GM18861 (cell line): ENCODE measurements at regions not wholly inside any gene's neighbourhood (a gene's known extent, or its start where the extent isn't known, plus 50 kb on each side); places are given as distances from the start of the nearest gene placed in this dataset.

Experiments
- ATAC-seq: cut with Tn5 transposase; IDR thresholded peaks from one replicate; pipeline ENCODE4 v1.9.1; 2021; ENCODE audit not compliant: unreplicated experiment

GRCh38 chr22:47678048-47678447 is 915.6 kb downstream of the TBC1D22A start:
- no peak for ATAC-seq

- no peak for ATAC-seq
Observed at GRCh38 chr22:47676685-47677084, 914.2 kb downstream of the TBC1D22A start.

GRCh38 chr22:47674600-47674999 is 912.1 kb downstream of the TBC1D22A start:
- no peak for ATAC-seq

DNA sequence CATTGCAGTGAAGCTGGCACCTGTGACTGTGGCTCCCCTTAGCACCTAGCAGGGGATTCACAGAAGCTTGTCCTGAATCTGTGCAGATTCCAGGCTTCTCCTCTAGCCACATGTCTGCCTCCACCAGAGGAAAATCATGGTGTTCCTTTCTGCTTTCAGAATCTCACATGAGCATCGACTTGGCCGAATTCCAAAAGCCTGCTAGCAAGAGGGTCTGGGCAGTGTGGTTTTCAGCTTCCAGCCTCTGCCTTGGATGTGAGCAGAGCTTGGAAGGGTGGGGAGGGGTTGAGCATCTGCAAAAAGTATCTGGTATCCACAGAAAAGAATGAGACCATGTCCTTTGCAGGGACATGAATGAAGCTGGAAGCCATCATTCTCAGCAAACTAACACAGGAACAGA is 911.1 kb downstream of the TBC1D22A start:
- ATAC-seq, result no peak

- ATAC-seq, result no peak
Observed at GRCh38 chr22:47672526-47672925, 910.1 kb downstream of the TBC1D22A start.

DNA sequence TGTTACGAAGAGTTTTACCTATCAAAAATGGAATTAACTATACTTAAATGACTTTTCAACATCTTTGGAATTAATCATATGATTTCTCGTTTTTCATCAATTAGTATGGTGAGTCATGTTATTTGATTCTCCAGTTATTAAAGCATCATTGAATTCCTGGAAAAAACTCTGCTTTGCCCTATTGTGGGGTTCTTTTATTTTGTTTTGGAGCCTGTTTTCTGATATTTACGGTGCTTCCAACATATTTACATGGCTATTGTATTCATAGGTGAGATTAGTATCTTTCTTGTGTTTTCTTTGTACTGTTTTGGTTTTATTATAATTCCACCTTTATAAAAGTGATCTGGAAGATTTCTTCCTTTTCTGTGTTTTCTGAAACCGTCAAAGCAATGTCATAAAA is 902.7 kb downstream of the TBC1D22A start:
- no peak for ATAC-seq

DNA sequence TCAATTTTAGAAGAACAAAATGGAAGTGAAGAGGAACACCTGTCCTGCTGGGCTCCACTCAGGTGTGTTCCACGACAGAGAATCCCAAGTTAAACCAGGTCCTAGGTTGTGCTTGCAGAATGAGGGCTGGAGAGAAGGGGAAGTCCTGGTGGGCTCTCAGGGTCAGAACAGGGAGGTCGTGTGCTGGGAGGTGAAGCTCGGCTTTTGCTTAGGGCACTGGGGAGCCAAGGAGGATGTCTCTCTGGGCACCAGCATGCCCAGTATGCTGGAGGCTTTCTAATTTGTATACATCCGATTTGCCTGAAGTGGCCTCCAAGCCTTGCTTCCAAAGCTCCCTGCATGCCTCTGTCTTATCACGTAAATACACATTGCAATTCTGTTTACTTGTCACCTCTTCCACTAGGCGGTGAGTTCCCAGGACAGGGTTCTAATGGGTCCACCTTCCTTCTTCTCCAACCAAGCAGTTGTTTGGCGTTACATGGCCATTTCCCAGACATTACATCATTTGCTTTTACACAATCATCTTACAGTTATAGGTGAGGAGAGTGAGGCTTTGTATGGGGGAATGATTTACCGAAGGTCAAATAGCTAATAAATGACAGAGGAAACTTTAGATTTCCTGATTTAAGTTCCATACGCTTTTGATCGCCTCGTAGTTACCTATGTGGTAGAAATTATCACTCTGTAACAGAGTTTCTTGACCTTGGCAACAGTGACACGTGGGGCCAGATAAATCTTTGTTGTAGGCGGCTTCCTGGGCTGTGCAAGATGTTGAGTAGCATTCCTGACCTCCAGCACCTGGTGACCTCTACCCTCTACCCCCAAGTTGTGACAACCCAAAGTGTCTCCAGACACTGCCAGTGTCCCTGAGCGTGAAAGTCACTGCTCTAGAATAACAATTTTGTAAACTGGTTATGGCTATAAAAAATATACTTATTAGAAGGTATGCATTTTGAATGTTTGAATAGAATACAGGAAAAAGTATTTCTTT is 901.5 kb downstream of the TBC1D22A start:
- ATAC-seq, result no peak

GRCh38 chr22:47659467-47660223 is 897.2 kb downstream of the TBC1D22A start:
- ATAC-seq, result no peak

GRCh38 chr22:47658182-47658581 is 895.7 kb downstream of the TBC1D22A start:
- no peak for ATAC-seq

DNA sequence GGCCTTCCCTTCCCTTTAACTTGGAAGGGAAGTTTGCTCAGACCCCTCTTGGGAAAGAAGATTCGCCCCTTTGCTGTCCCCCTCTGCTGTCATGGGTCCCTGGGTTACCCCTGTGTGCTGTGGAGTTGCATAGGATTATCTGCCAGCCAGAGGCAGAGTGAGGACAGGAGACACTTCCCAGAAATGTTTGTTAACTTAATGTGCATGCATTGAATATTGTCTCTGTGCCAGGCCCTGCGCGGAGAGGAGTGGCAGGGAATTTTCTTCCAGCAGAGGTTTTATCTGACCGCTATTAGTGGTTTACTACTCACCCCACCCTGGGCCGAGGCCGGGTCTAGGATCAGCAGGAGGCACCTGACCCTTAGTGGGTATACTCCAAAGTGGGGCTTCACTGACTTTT is 894.8 kb downstream of the TBC1D22A start:
- no peak for ATAC-seq

DNA sequence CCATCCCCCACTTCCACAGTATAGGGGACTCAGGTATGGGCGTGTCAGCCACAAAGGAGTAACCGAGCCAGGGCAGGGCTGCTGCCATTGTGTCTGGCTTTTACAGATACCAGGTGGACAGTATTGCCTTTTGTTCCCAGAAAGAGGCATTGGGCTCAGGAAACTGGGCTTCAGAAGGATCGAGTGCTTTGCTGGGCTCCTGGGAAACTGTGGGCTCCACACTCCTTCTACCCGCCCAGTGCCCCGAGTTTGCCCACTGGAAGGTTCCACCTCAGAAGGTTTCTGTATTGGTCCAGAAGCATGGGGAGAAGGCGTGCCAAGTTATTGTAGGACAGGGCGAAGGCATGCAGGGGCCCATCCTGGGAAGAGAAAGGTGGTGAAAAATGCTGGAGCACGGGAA is 894.4 kb downstream of the TBC1D22A start:
- no peak for ATAC-seq

- no peak for ATAC-seq
Observed at GRCh38 chr22:47655930-47656329, 893.5 kb downstream of the TBC1D22A start.

GRCh38 chr22:47654922-47655491 is 892.6 kb downstream of the TBC1D22A start:
- ATAC-seq, result no peak

- ATAC-seq, result no peak
Observed at GRCh38 chr22:47653921-47654320, 891.5 kb downstream of the TBC1D22A start.

DNA sequence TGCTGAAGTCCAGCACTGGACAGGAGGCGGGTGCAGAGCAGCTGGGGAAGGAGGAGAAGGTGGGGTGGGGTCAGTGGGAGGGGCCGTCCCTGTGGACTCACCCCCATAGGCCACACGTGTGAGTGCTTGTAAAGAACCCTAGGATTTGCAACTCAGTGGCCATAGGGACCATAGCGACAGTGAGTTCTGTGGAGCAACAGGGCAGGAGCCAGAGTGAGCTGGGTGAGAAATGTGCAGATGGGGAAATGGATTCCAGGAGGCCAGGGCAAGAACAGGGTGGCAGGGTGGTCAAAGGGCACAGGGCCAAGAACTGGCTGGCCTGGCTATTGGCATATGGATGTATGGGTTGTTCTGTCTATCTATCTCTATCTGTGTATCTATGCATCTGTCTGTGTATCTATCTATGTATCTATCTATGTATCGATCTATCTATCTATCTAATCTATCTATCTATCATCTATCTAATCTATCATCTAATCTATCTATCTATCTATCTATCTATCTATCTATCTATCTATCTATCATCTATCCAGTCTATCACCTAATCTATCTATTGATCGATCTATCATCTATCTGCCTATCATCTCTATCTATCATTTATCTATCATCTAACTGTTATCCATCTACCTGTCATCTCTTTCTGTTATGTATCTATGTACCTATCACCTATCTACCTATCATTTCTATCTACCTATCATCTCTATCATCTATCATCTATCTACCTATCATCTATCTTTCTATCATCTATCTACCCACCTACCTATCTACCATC is 889.0 kb downstream of the TBC1D22A start:
- no peak for ATAC-seq

DNA sequence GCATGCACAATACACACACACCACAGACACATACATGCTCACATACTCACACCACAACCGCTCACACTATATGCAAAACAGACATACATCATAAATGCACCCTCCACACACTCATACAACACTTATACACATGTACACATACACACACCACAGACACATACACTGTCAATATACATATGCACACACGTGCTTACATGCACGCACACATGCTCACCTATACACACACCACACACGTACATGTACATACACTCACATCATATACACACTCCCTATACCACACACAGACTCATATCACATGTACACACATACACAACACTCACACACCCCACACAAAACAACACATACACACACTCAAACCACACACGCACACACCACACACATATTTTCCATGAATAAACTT is 885.3 kb downstream of the TBC1D22A start:
- no peak for ATAC-seq

DNA sequence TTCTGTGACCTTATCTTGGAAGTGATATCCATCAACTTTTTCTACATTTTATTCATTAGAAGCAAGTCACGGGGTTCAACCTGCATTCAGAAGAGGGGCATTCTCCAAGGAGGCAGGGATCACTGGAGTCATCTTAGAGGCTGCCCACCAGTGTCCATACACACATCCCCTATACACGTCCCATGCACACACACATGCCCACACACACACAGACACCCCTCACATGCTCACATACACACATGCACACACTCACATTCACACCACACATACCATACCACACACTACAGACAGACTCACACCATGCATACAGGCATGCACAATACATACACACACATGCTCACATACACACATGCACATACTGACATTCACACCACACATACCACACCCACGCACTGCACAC is 884.7 kb downstream of the TBC1D22A start:
- no peak for ATAC-seq

- ATAC-seq, result no peak
Observed at GRCh38 chr22:47645923-47646322, 883.5 kb downstream of the TBC1D22A start.

GRCh38 chr22:47645450-47645914 is 883.0 kb downstream of the TBC1D22A start:
- ATAC-seq, result no peak

GRCh38 chr22:47634347-47634746 is 871.9 kb downstream of the TBC1D22A start:
- no peak for ATAC-seq

DNA sequence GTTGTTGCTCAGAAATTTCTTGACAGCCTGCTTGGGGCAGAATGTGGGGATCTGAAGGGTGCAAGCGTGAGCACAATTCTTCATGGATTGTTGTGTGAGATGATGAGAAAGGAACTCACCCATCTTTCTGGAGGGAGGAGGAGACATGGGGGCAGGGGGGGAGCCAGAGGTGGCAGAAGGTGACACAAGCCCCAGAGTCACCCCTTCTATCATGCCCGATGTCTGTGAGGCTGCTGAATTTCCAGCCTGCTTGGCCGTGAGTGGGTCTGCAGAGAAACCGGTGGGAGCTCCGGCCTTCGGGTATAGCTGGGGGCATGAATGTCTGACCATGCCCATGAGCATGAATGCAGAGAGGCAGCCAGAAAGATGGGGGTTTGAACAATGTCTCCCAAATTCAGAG is 870.7 kb downstream of the TBC1D22A start:
- no peak for ATAC-seq
